BJ (cell line): ENCODE measurements at regions not wholly inside any gene's neighbourhood (a gene's known extent, or its start where the extent isn't known, plus 50 kb on each side); places are given as distances from the start of the nearest gene placed in this dataset.

Experiments
- CTCF ChIA-PET: fragments of 350-600 bp; formaldehyde crosslinking; extraction: SDS; loops from one replicate; lab custom pipeline; 2021; ENCODE audit warnings: antibody characterized with exemption, inconsistent platforms; lab: Yijun Ruan, JAX
- POLR2A ChIA-PET: fragments of 300-600 bp; sonication (Branson Sonifier 250); formaldehyde crosslinking; extraction: SDS; loops from one replicate; lab custom pipeline; 2021; ENCODE audit warnings: antibody characterized with exemption; lab: Charles Lee
- DNase-seq: peaks from one replicate; pipeline ENCODE4 v3.0.0-alpha.2; 2011; ENCODE audit warnings: low read depth
- H3K27me3 ChIP-seq: 2 replicates; pipeline ENCODE4 v1.6.0; 2011; ENCODE audit warnings: low read length; ENCODE audit not compliant: control insufficient read depth, insufficient read depth
- H3K36me3 ChIP-seq: 2 replicates; pipeline ENCODE4 v1.5.1; 2011; ENCODE audit warnings: low read length; ENCODE audit not compliant: control insufficient read depth, insufficient read depth
- H3K4me3 ChIP-seq: 2 replicates; pipeline ENCODE4 v1.5.1; 2011; ENCODE audit warnings: low read depth, mild to moderate bottlenecking, control low read depth, low read length
- TF ChIP-seq, protein P1 (sequence below): IDR thresholded peaks from 2 replicates; pipeline ENCODE4 v1.5.1; 2011; ENCODE audit warnings: low read depth, mild to moderate bottlenecking, control low read depth, inconsistent platforms, low read length, moderate library complexity; ENCODE audit not compliant: insufficient read depth

DNA sequence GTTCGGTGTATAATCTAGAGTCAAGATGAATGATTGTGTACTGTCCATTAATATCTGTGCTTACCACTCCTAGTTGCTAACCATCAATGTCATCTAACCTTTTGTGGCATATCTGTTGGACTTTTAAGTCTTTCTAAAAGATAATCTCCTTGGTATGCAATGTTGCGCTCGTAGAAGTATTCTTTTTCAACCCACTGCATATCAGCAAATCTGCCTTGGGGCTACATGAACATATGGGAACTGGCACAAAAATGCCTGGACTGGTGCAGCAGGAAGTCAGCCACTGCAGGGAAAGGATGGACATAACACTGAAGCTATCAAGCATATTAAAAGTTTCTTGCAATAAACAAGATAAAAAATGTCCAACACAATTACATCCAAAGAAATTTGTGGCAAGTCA, 124.3 kb upstream of the SLC38A4 start:
- TF ChIP-seq, protein P1, sequence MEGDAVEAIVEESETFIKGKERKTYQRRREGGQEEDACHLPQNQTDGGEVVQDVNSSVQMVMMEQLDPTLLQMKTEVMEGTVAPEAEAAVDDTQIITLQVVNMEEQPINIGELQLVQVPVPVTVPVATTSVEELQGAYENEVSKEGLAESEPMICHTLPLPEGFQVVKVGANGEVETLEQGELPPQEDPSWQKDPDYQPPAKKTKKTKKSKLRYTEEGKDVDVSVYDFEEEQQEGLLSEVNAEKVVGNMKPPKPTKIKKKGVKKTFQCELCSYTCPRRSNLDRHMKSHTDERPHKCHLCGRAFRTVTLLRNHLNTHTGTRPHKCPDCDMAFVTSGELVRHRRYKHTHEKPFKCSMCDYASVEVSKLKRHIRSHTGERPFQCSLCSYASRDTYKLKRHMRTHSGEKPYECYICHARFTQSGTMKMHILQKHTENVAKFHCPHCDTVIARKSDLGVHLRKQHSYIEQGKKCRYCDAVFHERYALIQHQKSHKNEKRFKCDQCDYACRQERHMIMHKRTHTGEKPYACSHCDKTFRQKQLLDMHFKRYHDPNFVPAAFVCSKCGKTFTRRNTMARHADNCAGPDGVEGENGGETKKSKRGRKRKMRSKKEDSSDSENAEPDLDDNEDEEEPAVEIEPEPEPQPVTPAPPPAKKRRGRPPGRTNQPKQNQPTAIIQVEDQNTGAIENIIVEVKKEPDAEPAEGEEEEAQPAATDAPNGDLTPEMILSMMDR, result no peak
- Histone ChIP-seq H3K4me3 (no peak overlapping the region), H3K27me3 (no peaks in the 10 kb centered on the region), H3K36me3 (no peaks in the 10 kb centered on the region)
- CTCF ChIA-PET, result no interaction called here
- POLR2A ChIA-PET, result no interaction called here
- DNase-seq, result no peak

DNA sequence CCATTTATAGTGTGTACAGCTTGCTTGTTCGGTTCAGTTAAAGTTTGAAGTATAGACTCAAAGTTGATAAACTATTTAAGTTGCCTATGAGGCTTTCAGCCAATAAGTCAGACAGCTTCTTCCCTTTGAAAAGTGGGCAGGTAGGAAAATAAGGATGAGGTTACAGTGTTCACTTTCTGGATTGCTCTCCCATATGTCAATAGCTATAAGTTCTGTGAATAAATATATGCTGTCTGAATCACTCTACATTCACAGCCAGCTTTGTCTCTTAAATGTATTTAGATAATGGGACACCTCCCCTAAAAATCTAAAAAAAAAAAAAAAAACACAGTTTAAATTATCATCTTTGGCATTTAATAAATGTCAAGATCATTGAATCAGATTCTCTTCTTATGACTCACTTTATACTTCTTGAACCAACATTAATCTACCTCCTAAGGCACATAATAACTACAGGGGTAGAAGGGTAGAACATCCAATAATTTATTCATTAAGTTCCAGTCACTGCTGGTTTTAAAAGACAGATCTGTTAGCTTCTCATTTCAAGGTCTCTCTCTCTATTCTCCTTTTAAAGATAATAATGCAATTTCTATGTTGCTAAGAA, 126.4 kb upstream of the PCED1B start:
- no peaks in the 10 kb centered on the region for H3K27me3 ChIP-seq
- H3K4me3 ChIP-seq, result no peak overlapping the region
- no peak for DNase-seq
- ChIA-PET POLR2A (no interaction called here), CTCF (interaction anchor here (0.6 to 1.0 kb wide), 3 partner anchors 10 to 828 kb away, joined by 3 to 4 read pairs (median 4); no protein-coding TSS in a partner anchor)
- H3K36me3 ChIP-seq, result no peaks in the 10 kb centered on the region
- TF ChIP-seq, protein P1, result no peak

DNA sequence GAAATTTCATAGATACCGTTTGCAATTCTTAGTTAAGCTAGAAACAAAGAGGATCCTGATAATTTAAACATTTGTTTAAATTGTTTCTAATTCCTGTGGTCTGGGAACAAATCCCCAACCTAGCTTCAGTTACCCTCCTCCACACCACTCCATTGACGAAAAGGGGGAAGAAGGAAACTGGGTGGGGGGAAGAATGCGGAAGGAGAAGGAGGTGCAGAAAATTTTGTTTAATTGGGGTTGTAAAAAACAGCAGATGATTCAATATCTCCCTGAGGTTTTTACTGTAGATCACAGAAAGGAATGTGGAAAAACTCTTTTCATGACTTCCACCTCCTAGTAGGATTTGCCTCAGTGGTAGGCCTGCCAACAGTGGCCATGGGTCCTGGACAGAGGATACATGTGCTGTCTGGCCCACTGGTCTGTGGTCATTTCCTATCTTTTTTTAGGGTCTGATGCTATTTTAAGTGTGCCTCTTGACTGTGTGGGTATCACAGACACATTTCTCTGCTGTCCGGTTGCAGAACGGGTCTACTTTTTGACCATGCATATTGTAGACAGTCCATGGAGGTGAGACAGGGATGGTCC, 122.9 kb upstream of the PCED1B start:
- Histone ChIP-seq H3K36me3 (no peaks in the 10 kb centered on the region), H3K4me3 (no peak overlapping the region), H3K27me3 (no peaks in the 10 kb centered on the region)
- ChIA-PET CTCF (interaction anchor here (0.6 to 1.4 kb wide), 4 partner anchors 14 to 64 kb away, joined by 3 to 4 read pairs (median 3); no protein-coding TSS in a partner anchor), POLR2A (no interaction called here)
- TF ChIP-seq, protein P1, result no peak
- DNase-seq, result no peak

DNA sequence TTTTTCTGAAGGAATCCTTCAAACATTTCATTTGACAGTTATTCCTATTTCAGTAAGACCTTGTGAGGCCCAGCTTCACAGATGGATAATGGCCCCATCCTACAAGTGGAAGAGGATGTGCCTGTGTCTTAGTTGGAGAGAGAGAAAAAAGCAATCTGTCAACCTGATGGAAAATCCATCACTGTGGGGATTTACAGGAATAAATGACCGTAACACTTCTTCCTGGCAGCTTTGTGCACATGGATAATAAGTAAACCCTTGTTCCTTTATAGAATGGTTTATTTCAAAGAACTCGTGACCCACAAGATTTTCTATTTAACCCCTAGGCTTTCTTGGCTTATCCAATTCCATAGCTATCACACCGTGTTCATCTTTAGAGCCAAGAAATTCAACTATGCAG, 121.4 kb upstream of the PCED1B start:
- CTCF ChIA-PET, result interaction anchor here (0.9 to 2.1 kb wide), 2 partner anchors 13 to 63 kb away, joined by 3 to 7 read pairs; no protein-coding TSS in a partner anchor
- H3K27me3 ChIP-seq, result no peaks in the 10 kb centered on the region
- POLR2A ChIA-PET, result no interaction called here
- H3K36me3 ChIP-seq, result no peaks in the 10 kb centered on the region
- no peak overlapping the region for H3K4me3 ChIP-seq
- TF ChIP-seq, protein P1, result no peak
- no peak for DNase-seq

DNA sequence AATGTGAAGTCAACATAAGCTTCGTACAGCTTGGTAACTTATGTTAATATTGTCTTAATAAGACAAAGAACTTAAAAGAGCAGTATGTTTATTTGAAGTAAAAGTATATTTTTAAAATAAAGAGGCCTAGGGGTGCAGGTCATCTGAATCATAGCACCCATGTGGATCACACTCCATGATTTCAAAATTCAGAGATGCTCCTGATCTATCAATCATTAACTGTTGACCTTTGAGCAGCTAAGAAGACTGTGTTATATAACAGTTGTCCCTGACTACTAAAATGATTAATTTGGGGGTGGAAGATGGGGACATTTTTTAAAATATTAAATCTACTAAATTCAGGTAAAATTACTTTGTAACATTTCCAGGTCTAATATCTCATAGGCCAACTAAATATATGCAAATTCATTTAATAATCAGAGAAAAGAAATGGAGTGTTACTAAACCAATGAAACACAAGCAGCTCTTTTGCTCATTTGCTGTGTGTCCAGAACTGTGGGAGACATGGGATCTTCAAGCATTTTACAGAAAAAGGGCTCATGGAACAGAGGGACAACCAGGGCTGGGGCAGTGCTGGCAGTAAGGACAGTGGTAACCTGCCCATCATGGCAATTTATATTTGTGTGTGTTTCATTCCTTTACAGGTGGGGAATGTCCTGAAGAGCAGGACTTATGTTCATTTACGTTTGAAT, 120.7 kb upstream of the PCED1B start:
- TF ChIP-seq, protein P1, result no peak
- Histone ChIP-seq H3K4me3 (no peak overlapping the region), H3K36me3 (no peaks in the 10 kb centered on the region), H3K27me3 (no peaks in the 10 kb centered on the region)
- CTCF ChIA-PET, result interaction anchor here (0.8 to 2.1 kb wide), 4 partner anchors 14 to 63 kb away, joined by 3 to 7 read pairs (median 4); no protein-coding TSS in a partner anchor
- POLR2A ChIA-PET, result interaction anchor here (0.5 kb wide), 1 partner anchor 602 kb away, joined by 5 read pairs; no protein-coding TSS in a partner anchor
- DNase-seq, result no peak
